ENCODE measurements at regions not wholly inside any gene's neighbourhood (a gene's known extent, or its start where the extent isn't known, plus 50 kb on each side); places are given as distances from the start of the nearest gene placed in this dataset.

DNA sequence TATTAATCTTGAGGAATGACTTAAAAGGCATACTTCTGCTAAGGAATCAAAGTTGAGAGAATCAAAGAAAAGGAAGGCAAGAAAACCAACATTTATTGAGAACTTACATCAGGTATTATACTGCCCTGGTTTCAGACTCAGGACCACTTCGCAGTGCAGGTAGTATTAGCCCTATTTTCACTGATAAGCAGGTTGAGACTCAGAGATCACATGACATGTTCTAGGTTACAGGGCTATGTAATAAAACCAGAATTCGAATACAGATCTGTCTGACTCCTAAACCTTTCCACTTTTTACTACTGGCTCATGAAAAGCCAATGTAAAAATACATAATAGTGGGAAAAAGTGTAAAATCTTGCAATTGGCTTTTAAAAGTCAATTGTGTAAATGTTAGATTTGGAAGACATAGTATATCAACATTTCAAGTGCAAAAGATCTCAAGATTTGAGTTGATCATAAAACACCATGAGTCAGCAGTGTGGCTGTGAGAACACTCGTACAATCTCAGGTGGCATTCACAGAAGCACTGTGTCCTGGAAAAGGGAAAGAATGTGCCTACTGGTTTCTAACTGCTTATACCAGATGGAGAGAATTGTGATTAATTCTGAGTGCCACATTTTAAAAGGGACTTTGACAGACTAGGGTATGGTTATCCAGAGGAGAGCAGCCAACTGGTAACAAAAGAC, 195.8 kb upstream of the MKLN1 start:
- no peak for DNase-seq (ENCODE audit: low read depth)
- H3K4me3 ChIP-seq (ENCODE audit: low read depth, low read length): no peak overlapping the region
- TF ChIP-seq, protein P1, sequence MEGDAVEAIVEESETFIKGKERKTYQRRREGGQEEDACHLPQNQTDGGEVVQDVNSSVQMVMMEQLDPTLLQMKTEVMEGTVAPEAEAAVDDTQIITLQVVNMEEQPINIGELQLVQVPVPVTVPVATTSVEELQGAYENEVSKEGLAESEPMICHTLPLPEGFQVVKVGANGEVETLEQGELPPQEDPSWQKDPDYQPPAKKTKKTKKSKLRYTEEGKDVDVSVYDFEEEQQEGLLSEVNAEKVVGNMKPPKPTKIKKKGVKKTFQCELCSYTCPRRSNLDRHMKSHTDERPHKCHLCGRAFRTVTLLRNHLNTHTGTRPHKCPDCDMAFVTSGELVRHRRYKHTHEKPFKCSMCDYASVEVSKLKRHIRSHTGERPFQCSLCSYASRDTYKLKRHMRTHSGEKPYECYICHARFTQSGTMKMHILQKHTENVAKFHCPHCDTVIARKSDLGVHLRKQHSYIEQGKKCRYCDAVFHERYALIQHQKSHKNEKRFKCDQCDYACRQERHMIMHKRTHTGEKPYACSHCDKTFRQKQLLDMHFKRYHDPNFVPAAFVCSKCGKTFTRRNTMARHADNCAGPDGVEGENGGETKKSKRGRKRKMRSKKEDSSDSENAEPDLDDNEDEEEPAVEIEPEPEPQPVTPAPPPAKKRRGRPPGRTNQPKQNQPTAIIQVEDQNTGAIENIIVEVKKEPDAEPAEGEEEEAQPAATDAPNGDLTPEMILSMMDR (conservative IDR thresholded peaks at IDR 0.05; ENCODE audit: low read depth, low read length): no peak

DNA sequence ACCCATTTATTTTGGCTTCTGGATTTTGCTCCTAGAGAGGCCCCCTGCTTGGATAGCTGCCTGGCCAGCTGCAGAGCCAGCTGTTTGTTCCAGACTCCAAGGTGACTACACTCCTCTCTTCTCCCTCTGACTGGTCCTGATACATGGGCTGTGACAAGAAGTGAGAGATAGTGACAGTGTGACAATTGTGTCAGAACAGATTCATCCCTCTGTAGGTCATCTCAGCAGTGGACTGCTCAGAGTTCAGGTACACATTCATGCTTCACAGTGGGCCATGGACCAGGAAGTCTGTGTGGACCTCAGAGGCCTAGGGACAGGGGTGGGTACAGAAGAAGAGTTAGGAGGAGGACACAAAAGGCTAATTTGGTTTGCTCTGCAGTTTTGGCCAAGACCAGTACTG, 188.2 kb upstream of the MKLN1 start:
- DNase-seq (ENCODE audit: low read depth): no peak
- TF ChIP-seq, protein P1 (conservative IDR thresholded peaks at IDR 0.05; ENCODE audit: low read depth, low read length): no peak
- no peak overlapping the region for H3K4me3 ChIP-seq (ENCODE audit: low read depth, low read length)

DNA sequence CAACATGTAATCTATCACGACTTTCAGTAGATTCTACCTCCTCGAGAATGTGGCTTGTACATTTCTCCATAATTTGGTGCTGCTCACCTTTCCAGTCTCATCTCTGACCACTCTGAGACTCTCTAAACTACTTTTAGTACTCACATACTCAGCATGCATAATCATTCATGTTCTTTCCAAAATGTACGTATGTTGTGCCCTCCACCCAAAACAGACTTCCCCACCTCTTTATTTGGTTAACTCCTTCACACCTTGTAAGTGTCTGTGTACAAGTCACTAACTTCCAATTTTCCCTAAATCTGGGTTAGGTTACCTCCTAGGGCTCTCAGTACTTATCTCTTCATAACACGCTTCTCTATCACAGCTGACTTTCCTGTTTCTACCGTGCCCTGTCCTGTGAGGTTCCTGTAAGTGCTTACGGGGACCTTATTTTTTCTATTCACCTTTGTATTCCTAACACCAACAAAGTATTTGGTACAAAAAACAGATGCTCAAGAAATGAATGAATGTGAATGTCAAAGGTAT, 186.2 kb upstream of the MKLN1 start:
- TF ChIP-seq, protein P1 (conservative IDR thresholded peaks at IDR 0.05; ENCODE audit: low read depth, low read length): no peak
- H3K4me3 ChIP-seq (ENCODE audit: low read depth, low read length): no peak overlapping the region

GRCh38 chr7:131143869-131144268, 183.8 kb upstream of the MKLN1 start:
- no peak overlapping the region for H3K4me3 ChIP-seq (ENCODE audit: low read depth, low read length)
- DNase-seq (ENCODE audit: low read depth): no peak
- TF ChIP-seq, protein P1 (conservative IDR thresholded peaks at IDR 0.05; ENCODE audit: low read depth, low read length): no peak

More for the DNA sequence above, 186.2 kb upstream of the MKLN1 start:
- no peak for DNase-seq (ENCODE audit: low read depth)

DNA sequence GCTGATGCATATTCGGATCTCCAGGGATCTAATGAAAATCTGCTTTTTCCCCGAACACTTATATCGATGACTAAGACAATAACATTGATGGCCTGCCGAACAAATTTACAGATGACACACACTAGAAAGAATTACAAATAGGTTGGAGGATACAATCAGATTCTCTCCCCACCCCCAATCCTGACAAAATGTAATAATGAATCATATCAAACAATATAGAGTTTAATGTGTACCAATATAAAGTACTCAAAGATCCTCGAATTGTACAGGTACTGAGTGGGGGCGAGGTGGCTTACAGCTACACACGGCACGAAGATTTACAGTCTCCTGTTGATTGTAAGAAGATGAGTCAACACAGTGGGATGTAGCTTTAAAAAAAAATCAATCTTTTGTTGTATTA, 182.7 kb upstream of the MKLN1 start:
- no peak overlapping the region for H3K4me3 ChIP-seq (ENCODE audit: low read depth, low read length)
- DNase-seq (ENCODE audit: low read depth): peak; percentile 42
- TF ChIP-seq, protein P1 (conservative IDR thresholded peaks at IDR 0.05; ENCODE audit: low read depth, low read length): no peak

GRCh38 chr7:131145770-131146169, 181.9 kb upstream of the MKLN1 start:
- TF ChIP-seq, protein P1 (conservative IDR thresholded peaks at IDR 0.05; ENCODE audit: low read depth, low read length): no peak
- DNase-seq (ENCODE audit: low read depth): no peak
- no peak overlapping the region for H3K4me3 ChIP-seq (ENCODE audit: low read depth, low read length)

DNA sequence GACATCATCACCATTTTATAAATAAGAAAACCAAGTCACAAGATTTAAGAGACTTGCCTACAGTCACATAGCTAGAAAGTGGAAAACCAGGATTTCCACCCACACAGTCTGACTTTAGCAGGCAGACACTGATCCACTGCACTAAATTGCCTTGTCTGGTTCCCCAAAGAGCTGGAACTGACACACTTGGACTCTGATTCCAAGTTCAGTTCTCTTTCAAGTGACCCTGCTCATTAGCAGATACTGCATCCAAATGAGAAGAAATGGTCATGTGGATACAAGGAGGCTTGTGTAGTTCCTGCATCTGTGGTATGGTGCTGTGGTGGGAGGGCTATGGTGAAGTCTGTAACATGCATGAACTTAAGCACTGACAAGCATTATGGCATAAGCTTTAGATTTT, 180.1 kb upstream of the MKLN1 start:
- H3K4me3 ChIP-seq (ENCODE audit: low read depth, low read length): no peak overlapping the region
- TF ChIP-seq, protein P1 (conservative IDR thresholded peaks at IDR 0.05; ENCODE audit: low read depth, low read length): no peak
- DNase-seq (ENCODE audit: low read depth): no peak
